Vagina (tissue), 2 donors: ENCODE measurements at regions not wholly inside any gene's neighbourhood (a gene's known extent, or its start where the extent isn't known, plus 50 kb on each side); places are given as distances from the start of the nearest gene placed in this dataset.
"Not testable (repeated sequence)": the region's sequence is repeated elsewhere in the genome, so short reads cannot be mapped to it uniquely, and the experiment has no call there.

Experiments used
- CTCF ChIP-seq, 3 experiments: fragments of 450-650 bp in 2 of 3; fragments of 200-600 bp in 1 of 3; sonication (generic) in 1 of 3; IDR thresholded peaks; one replicate each; pipeline ENCODE4 v1.5.1; 2017 to 2019; ENCODE audit warnings: antibody characterized with exemption in 3 of 3, mild to moderate bottlenecking in 2 of 3, moderate library complexity in 2 of 3
- POLR2A ChIP-seq, 2 donors: fragments of 450-650 bp; IDR thresholded peaks; one replicate each; pipeline ENCODE4 v1.6.1; 2017; ENCODE audit warnings: antibody characterized with exemption in 2 of 2, mild to moderate bottlenecking in 2 of 2, moderate library complexity in 2 of 2
- POLR2AphosphoS5 ChIP-seq, 2 donors: sonication (generic); formaldehyde crosslinking; IDR thresholded peaks; one replicate each; pipeline ENCODE4 v1.9.0; 2017; ENCODE audit warnings: antibody characterized with exemption in 2 of 2, mild to moderate bottlenecking in 2 of 2, low read depth in 1 of 2; ENCODE audit not compliant: insufficient read depth in 1 of 2

DNA sequence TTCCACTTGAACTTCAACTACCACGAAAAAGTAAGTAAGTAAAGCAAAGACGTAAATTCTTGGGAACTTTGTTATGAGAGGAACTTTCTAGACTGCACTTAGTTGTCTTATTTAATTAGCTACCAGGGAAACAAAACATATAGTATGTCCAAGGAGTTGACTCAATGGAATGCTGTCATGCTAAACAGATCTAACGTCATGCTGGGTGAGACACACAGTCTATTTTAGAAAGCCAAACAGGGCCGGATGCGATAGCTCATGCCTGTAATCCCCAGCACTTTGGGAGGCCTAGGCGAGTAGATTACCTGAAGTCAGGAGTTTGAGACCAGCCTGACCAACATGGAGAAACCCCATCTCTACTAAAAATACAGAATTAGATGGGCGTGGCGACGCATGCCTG lies 140.6 kb upstream of the RRN3 start:
- TF ChIP-seq POLR2AphosphoS5 (IDR thresholded peaks at IDR 0.05; ENCODE audit: insufficient read depth in 1 of 2, low read depth in 1 of 2); CTCF (IDR thresholded peaks at IDR 0.05); POLR2A (IDR thresholded peaks at IDR 0.05): not testable (repeated sequence)
